ENCODE measurements at regions not wholly inside any gene's neighbourhood (a gene's known extent, or its start where the extent isn't known, plus 50 kb on each side); places are given as distances from the start of the nearest gene placed in this dataset.

DNA sequence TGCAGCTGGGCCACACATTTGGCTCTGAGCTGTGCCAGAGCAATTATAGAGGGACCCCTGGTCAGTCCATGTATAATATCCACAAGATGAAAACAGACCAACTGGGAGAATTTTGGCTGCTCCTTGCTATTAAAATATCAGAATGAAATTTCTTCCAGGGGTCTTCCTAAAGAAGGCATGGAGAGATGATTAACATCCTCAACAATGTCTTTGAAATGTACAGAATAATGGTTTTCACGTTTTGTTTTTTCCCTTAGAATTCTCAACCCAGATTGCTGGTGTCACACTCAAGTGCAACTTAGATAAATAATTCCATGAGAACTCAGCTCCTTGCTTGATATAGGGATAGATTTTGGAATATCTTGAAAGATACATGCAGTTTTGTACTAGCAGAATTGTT is 148.3 kb upstream of the SLC24A2 start:
- TF ChIP-seq, protein P1, sequence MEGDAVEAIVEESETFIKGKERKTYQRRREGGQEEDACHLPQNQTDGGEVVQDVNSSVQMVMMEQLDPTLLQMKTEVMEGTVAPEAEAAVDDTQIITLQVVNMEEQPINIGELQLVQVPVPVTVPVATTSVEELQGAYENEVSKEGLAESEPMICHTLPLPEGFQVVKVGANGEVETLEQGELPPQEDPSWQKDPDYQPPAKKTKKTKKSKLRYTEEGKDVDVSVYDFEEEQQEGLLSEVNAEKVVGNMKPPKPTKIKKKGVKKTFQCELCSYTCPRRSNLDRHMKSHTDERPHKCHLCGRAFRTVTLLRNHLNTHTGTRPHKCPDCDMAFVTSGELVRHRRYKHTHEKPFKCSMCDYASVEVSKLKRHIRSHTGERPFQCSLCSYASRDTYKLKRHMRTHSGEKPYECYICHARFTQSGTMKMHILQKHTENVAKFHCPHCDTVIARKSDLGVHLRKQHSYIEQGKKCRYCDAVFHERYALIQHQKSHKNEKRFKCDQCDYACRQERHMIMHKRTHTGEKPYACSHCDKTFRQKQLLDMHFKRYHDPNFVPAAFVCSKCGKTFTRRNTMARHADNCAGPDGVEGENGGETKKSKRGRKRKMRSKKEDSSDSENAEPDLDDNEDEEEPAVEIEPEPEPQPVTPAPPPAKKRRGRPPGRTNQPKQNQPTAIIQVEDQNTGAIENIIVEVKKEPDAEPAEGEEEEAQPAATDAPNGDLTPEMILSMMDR (IDR thresholded peaks at IDR 0.05; ENCODE audit: low read depth, low read length): no peak
- Histone ChIP-seq H3K27ac (no peak overlapping the region), H3K4me1 (ENCODE audit: low read depth) (peaks cover 4% of the 10 kb centered on the region), H3K36me3 (no peaks in the 10 kb centered on the region), H3K27me3 (peaks cover 10% of the 10 kb centered on the region), H3K9me3 (ENCODE audit: low read depth) (no peaks in the 10 kb centered on the region), H3K4me3 (no peak overlapping the region)
- DNase-seq (ENCODE audit: low read depth in 1 of 2, low spot score in 1 of 2): no peak

DNA sequence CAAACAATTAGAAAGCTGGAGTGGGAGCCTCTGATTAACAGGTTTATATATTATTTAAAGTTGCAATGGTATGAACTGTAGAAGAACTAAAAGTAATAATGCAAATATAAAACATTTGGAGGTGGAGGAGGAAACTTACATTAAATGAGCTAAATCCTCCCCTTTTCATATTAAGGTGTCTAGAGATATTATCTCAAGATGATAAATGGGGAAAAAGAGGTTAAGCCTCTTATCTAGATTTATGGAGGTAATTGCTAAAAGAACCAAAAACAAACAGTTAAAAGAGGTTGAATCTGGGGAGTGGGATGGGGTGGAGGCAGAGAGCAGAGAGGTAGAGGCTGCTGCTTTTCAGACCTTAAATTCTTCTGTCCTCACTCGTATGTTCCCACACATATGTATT is 147.8 kb upstream of the SLC24A2 start:
- TF ChIP-seq, protein P1 (IDR thresholded peaks at IDR 0.05; ENCODE audit: low read depth, low read length): no peak
- no peaks in the 10 kb centered on the region for H3K36me3 ChIP-seq

GRCh38 chr9:19935422-19935821 is 146.6 kb upstream of the SLC24A2 start:
- no peaks in the 10 kb centered on the region for H3K36me3 ChIP-seq
- H3K9me3 ChIP-seq (ENCODE audit: low read depth): no peaks in the 10 kb centered on the region
- DNase-seq (ENCODE audit: low read depth in 1 of 2, low spot score in 1 of 2): no peak
- no peak overlapping the region for H3K27ac ChIP-seq
- TF ChIP-seq, protein P1 (IDR thresholded peaks at IDR 0.05; ENCODE audit: low read depth, low read length): no peak
- H3K4me1 ChIP-seq (ENCODE audit: low read depth): peaks cover 4% of the 10 kb centered on the region
- H3K4me3 ChIP-seq: no peak overlapping the region
- peaks cover 10% of the 10 kb centered on the region for H3K27me3 ChIP-seq

More for the DNA sequence above, 147.8 kb upstream of the SLC24A2 start:
- Histone ChIP-seq H3K4me3 (no peak overlapping the region), H3K9me3 (ENCODE audit: low read depth) (no peaks in the 10 kb centered on the region), H3K27me3 (peaks cover 10% of the 10 kb centered on the region), H3K4me1 (ENCODE audit: low read depth) (peaks cover 4% of the 10 kb centered on the region), H3K27ac (no peak overlapping the region)
- no peak for DNase-seq (ENCODE audit: low read depth in 1 of 2, low spot score in 1 of 2)

DNA sequence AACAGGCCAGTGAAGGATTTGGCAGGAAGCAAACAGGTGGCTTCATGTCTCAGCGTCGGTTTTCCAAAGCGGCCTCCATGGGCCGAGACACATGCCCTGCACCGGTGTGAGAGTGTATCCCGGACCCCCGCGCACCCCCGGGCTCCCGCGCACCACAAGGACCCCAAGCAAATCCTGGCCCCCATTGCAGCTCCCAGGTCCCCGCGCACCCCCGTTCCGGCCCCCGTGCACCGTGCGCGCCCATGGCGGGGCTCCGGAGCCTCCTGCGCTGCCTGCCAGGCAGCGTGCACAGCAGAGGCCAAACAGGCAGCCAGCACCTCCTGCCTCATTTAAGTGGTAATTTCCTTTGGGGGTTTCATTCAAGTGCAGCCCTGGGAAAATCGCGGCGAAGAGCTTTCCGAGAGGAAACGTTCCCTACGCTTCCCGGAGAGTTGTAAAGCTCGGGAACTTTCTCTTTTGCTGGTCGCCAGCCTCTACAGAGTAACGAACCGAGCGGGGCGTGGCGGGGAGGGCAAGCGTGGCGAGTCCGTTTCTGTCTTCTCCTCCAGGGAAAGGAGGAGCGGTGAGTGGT is 145.5 kb upstream of the SLC24A2 start:
- no peak overlapping the region for H3K4me3 ChIP-seq

DNA sequence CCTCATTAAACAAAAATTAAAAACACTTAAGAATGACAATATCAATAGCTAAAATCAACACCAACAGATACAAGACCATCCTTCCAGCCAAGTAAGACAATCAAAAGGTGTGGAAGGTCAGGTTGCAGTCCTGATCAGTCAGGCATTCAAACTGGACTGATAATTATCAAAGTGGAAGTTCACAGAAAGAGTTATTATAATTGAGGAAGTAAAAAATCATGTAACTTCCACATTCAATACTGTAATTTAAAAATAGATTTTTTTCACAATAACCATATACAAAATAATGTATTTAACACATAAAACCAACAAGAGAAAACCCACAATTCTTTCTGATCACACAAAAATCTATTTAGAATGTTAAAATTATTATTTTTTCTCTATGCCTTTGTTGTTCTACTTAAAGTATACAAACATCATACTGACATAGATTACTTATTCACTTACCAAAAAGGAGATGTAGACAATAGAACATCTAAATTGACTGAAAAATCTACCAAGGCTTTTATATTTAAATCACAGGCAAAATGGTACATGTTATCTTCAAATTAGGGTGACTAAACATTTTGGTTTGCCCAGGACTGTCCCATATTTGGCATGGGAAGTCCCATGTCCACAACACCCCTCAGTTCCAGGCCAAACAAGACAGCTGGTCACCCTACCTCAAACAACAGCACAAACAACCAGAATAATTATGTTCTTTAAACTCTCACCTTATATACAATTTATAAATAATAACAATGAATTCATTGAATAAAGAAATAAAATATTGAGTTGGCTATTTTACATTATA is 142.5 kb upstream of the SLC24A2 start:
- Histone ChIP-seq H3K27me3 (peaks cover 10% of the 10 kb centered on the region), H3K9me3 (ENCODE audit: low read depth) (no peaks in the 10 kb centered on the region), H3K36me3 (no peaks in the 10 kb centered on the region), H3K4me1 (ENCODE audit: low read depth) (no peaks in the 10 kb centered on the region), H3K4me3 (no peak overlapping the region), H3K27ac (no peak overlapping the region)
- DNase-seq (ENCODE audit: low read depth in 1 of 2, low spot score in 1 of 2): no peak
- TF ChIP-seq, protein P1 (IDR thresholded peaks at IDR 0.05; ENCODE audit: low read depth, low read length): no peak

More for the DNA sequence above, 145.5 kb upstream of the SLC24A2 start:
- DNase-seq (ENCODE audit: low read depth in 1 of 2, low spot score in 1 of 2): peak in 1 of 2 donors; percentile 64
- TF ChIP-seq, protein P1 (IDR thresholded peaks at IDR 0.05; ENCODE audit: low read depth, low read length): peak; percentile 14
- Histone ChIP-seq H3K27me3 (peaks cover 10% of the 10 kb centered on the region), H3K36me3 (no peaks in the 10 kb centered on the region), H3K9me3 (ENCODE audit: low read depth) (no peaks in the 10 kb centered on the region), H3K27ac (no peak overlapping the region), H3K4me1 (ENCODE audit: low read depth) (no peaks in the 10 kb centered on the region)
